Osteocyte (in vitro differentiated cells): ENCODE measurements at regions not wholly inside any gene's neighbourhood (a gene's known extent, or its start where the extent isn't known, plus 50 kb on each side); places are given as distances from the start of the nearest gene placed in this dataset.

Experiments
- DNase-seq: peaks from one replicate; pipeline ENCODE4 v3.0.0; 2021; ENCODE audit warnings: mixed read lengths; ENCODE audit not compliant: unreplicated experiment; ENCODE audit errors: extremely low spot score
- H3K27ac Mint-ChIP-seq: one replicate; pipeline ENCODE4 v1.8.0; 2021; ENCODE audit warnings: mild to moderate bottlenecking, mixed read lengths; ENCODE audit not compliant: unreplicated experiment
- H3K27me3 Mint-ChIP-seq: one replicate; pipeline ENCODE4 v1.8.0; 2021; ENCODE audit warnings: mixed read lengths; ENCODE audit not compliant: unreplicated experiment
- H3K36me3 Mint-ChIP-seq: one replicate; pipeline ENCODE4 v1.8.0; 2021; ENCODE audit warnings: mixed read lengths; ENCODE audit not compliant: unreplicated experiment
- H3K4me1 Mint-ChIP-seq: one replicate; pipeline ENCODE4 v1.8.0; 2021; ENCODE audit warnings: mixed read lengths; ENCODE audit not compliant: unreplicated experiment
- H3K4me3 Mint-ChIP-seq: one replicate; pipeline ENCODE4 v1.8.0; 2021; ENCODE audit warnings: mild to moderate bottlenecking, moderate library complexity, mixed read lengths; ENCODE audit not compliant: unreplicated experiment
- H3K9me3 Mint-ChIP-seq: one replicate; pipeline ENCODE4 v1.8.0; 2021; ENCODE audit warnings: mixed read lengths; ENCODE audit not compliant: unreplicated experiment
- TF ChIP-seq, protein P1 (sequence below): fragments of 200-600 bp; sonication (generic); IDR thresholded peaks from 2 replicates; pipeline ENCODE4 v1.5.0; 2021; ENCODE audit warnings: antibody characterized with exemption, mild to moderate bottlenecking, moderate library complexity

DNA sequence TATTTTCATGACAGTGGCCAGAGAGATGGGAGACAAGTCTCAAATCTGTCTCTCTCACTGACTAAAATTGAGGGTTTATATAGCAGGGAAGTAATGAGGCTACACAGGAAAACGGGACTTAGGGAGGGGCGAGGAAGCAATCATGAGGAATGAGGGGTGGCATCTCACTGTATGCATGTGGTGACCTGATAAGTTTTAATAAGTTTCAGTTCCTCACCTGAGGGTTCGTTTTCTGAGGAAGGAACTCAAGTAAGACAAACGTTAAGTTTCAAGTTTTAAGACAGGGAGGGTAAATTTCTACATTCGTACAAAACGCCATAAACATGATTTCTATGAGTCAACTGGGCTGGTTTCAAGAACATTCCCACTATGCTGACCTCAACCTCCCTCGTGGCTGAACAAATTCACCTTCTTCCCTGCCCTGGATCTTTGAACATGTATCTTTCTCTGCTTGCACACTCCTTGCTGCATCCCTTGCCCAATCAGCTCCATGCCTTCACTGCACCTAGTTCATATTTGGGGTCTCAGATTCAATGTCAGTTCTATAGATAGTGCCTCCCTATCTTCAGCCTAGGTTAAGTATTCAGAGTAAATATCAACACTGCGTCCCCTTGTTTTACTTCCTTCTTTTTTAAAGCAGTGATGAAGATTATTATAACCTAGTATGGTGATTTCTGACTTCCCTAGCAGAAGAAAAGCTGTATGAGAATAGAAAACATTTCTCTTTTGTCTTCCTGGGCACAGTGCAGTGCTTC, 53.3 kb upstream of the CNTNAP5 start:
- TF ChIP-seq, protein P1, sequence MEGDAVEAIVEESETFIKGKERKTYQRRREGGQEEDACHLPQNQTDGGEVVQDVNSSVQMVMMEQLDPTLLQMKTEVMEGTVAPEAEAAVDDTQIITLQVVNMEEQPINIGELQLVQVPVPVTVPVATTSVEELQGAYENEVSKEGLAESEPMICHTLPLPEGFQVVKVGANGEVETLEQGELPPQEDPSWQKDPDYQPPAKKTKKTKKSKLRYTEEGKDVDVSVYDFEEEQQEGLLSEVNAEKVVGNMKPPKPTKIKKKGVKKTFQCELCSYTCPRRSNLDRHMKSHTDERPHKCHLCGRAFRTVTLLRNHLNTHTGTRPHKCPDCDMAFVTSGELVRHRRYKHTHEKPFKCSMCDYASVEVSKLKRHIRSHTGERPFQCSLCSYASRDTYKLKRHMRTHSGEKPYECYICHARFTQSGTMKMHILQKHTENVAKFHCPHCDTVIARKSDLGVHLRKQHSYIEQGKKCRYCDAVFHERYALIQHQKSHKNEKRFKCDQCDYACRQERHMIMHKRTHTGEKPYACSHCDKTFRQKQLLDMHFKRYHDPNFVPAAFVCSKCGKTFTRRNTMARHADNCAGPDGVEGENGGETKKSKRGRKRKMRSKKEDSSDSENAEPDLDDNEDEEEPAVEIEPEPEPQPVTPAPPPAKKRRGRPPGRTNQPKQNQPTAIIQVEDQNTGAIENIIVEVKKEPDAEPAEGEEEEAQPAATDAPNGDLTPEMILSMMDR, result no peak
- DNase-seq, result no peak
- Mint-ChIP-seq H3K36me3 (no peaks in the 10 kb centered on the region), H3K9me3 (peaks cover 39% of the 10 kb centered on the region), H3K27me3 (no peaks in the 10 kb centered on the region), H3K4me3 (no peak overlapping the region), H3K4me1 (no peaks in the 10 kb centered on the region), H3K27ac (no peak overlapping the region)
